IMR-90 (cell line): ENCODE measurements at regions not wholly inside any gene's neighbourhood (a gene's known extent, or its start where the extent isn't known, plus 50 kb on each side); places are given as distances from the start of the nearest gene placed in this dataset.

Experiments used
- ATAC-seq: fragments of 200-7000 bp; cut with Tn5 transposase; 2 replicates; pipeline ENCODE4 v1.9.1; 2020; ENCODE audit warnings: low read depth, mild to moderate bottlenecking, moderate library complexity
- BruUV-seq: library from RNA; stranded (reverse); fragments of 400-500 nt; replicated peaks from 2 replicates; lab custom pipeline; 2021; lab: Mats Ljungman, UMichigan
- CTCF ChIA-PET: fragments of 300-600 bp; formaldehyde crosslinking; extraction: SDS; loops from one replicate; lab custom pipeline; 2021; ENCODE audit warnings: antibody characterized with exemption; lab: Yijun Ruan, JAX
- POLR2A ChIA-PET: fragments of 300-600 bp; sonication (Branson Sonifier 250); formaldehyde crosslinking; loops from one replicate; lab custom pipeline; 2022; ENCODE audit warnings: antibody characterized with exemption; ENCODE audit not compliant: unreplicated experiment; lab: Charles Lee
- DNase-seq: peaks from one replicate; pipeline ENCODE4 v3.0.0; 2013
- H2AFZ ChIP-seq: replicated peaks from 2 replicates; pipeline ENCODE3; 2013; ENCODE audit warnings: low read length, mild to moderate bottlenecking; ENCODE audit not compliant: poor library complexity
- H2AK5ac ChIP-seq: 2 replicates; pipeline ENCODE4 v1.6.1; 2013; ENCODE audit warnings: low read depth, low read length, inconsistent platforms
- H2AK9ac ChIP-seq: replicated peaks from 2 replicates; pipeline ENCODE3; 2013; ENCODE audit warnings: mild to moderate bottlenecking, low read depth, low read length, moderate library complexity; ENCODE audit not compliant: poor library complexity
- H2BK120ac ChIP-seq: 2 replicates; pipeline ENCODE4 v1.6.1; 2013; ENCODE audit warnings: low read depth, low read length, inconsistent platforms
- H2BK15ac ChIP-seq: 3 replicates; pipeline ENCODE4 v1.6.1; 2013; ENCODE audit warnings: low read depth, low read length, inconsistent platforms
- H2BK20ac ChIP-seq: 2 replicates; pipeline ENCODE4 v1.6.1; 2013; ENCODE audit warnings: low read depth, mild to moderate bottlenecking, inconsistent platforms, low read length, moderate library complexity
- H2BK5ac ChIP-seq: 2 replicates; pipeline ENCODE4 v1.6.1; 2013; ENCODE audit warnings: mild to moderate bottlenecking, low read depth, low read length, inconsistent platforms; ENCODE audit not compliant: poor library complexity, severe bottlenecking
- H3K14ac ChIP-seq: replicated peaks from 2 replicates; pipeline ENCODE4 v1.6.1; 2013; ENCODE audit warnings: low read depth, low read length, inconsistent platforms
- H3K18ac ChIP-seq: 2 replicates; pipeline ENCODE4 v1.6.1; 2013; ENCODE audit warnings: low read depth, low read length, control low read depth
- H3K23ac ChIP-seq: 2 replicates; pipeline ENCODE4 v1.6.1; 2013; ENCODE audit warnings: low read depth, low read length, inconsistent platforms
- H3K27ac ChIP-seq: 2 replicates; pipeline ENCODE4 v1.5.1; 2013; ENCODE audit warnings: mild to moderate bottlenecking, control low read depth, low read length; ENCODE audit not compliant: insufficient read depth
- H3K27me3 ChIP-seq: 2 replicates; pipeline ENCODE4 v1.6.1; 2013; ENCODE audit warnings: low read length; ENCODE audit not compliant: control insufficient read depth, insufficient read depth
- H3K36me3 ChIP-seq: 2 replicates; pipeline ENCODE4 v1.6.1; 2013; ENCODE audit warnings: low read length, mixed read lengths; ENCODE audit not compliant: control insufficient read depth, insufficient read depth
- H3K4ac ChIP-seq: 2 replicates; pipeline ENCODE4 v1.6.1; 2013; ENCODE audit warnings: low read depth, low read length, inconsistent platforms
- H3K4me1 ChIP-seq: 2 replicates; pipeline ENCODE4 v1.6.1; 2013; ENCODE audit warnings: low read length, mixed read lengths; ENCODE audit not compliant: control insufficient read depth, insufficient read depth
- H3K4me2 ChIP-seq: 2 replicates; pipeline ENCODE4 v1.6.1; 2013; ENCODE audit warnings: low read depth, mild to moderate bottlenecking, control low read depth, low read length, moderate library complexity
- H3K4me3 ChIP-seq: 2 replicates; pipeline ENCODE4 v1.5.1; 2013; ENCODE audit warnings: low read depth, mild to moderate bottlenecking, control low read depth, low read length, moderate library complexity; ENCODE audit not compliant: insufficient read depth
- H3K56ac ChIP-seq: 2 replicates; pipeline ENCODE4 v1.6.1; 2013; ENCODE audit warnings: low read length, inconsistent platforms; ENCODE audit not compliant: insufficient read depth; ENCODE audit errors: extremely low read depth
- H3K79me1 ChIP-seq, 2 experiments: 2 replicates each; pipeline ENCODE4 v1.6.1; 2013; ENCODE audit warnings: low read length in 2 of 2, inconsistent platforms in 1 of 2, low read depth in 1 of 2
- H3K9ac ChIP-seq: 2 replicates; pipeline ENCODE4 v1.6.1; 2013; ENCODE audit warnings: low read depth, low read length, control low read depth
- H3K9me1 ChIP-seq: 2 replicates; pipeline ENCODE4 v1.6.1; 2013; ENCODE audit warnings: low read length, inconsistent platforms; ENCODE audit not compliant: insufficient read depth
- H3K9me3 ChIP-seq: 2 replicates; pipeline ENCODE4 v1.6.1; 2013; ENCODE audit warnings: low read length; ENCODE audit not compliant: control insufficient read depth, insufficient read depth
- H4K20me1 ChIP-seq: 2 replicates; pipeline ENCODE4 v1.6.1; 2013; ENCODE audit warnings: low read length, inconsistent platforms; ENCODE audit not compliant: insufficient read depth
- H4K5ac ChIP-seq: 2 replicates; pipeline ENCODE4 v1.6.1; 2013; ENCODE audit warnings: mild to moderate bottlenecking, low read depth, low read length, control low read depth
- H4K8ac ChIP-seq, 2 experiments: 2 replicates each; pipeline ENCODE4 v1.6.1; 2013; ENCODE audit warnings: low read depth in 2 of 2, low read length in 2 of 2, control low read depth in 1 of 2, inconsistent platforms in 1 of 2
- H4K91ac ChIP-seq: 2 replicates; pipeline ENCODE4 v1.6.1; 2013; ENCODE audit warnings: low read depth, low read length, inconsistent platforms; ENCODE audit not compliant: insufficient read depth
- FOS ChIP-seq: fragments of 150-350 bp; IDR thresholded peaks from 2 replicates; pipeline ENCODE4 v1.6.1; 2016; ENCODE audit warnings: low read depth, low read length
- MXI1 ChIP-seq: IDR thresholded peaks from 2 replicates; pipeline ENCODE4 v1.6.1; 2012; ENCODE audit warnings: low read depth, mild to moderate bottlenecking, low read length, moderate library complexity, borderline replicate concordance
- RCOR1 ChIP-seq: IDR thresholded peaks from 2 replicates; pipeline ENCODE4 v1.6.1; 2012; ENCODE audit warnings: mild to moderate bottlenecking, low read length, improper control_type of control experiment; ENCODE audit not compliant: insufficient replicate concordance
- RFX5 ChIP-seq: IDR thresholded peaks from 2 replicates; pipeline ENCODE4 v1.8.0; 2012; ENCODE audit warnings: low read depth, mild to moderate bottlenecking, low read length, moderate library complexity
- SMC3 ChIP-seq: fragments of 150-350 bp; IDR thresholded peaks from 2 replicates; pipeline ENCODE4 v1.6.1; 2016; ENCODE audit warnings: low read depth, mild to moderate bottlenecking, antibody characterized with exemption, low read length, moderate library complexity
- WGBS, 2 experiments: methylation state at CpG; one replicate each; pipeline versions ENCODE4 v1.1.5 to v1.1.7; 2013; ENCODE audit warnings: missing lambda C conversion rate in 2 of 2; ENCODE audit not compliant: insufficient read length in 1 of 2; ENCODE audit errors: extremely low coverage in 2 of 2; 5-methylcytosine and 5-hydroxymethylcytosine counted together
- dilution Hi-C: fragments of 300-500 bp; cut with HindIII; formaldehyde crosslinking; loops from one replicate; pipeline ENCODE4 v1.14.3; 2018; ENCODE audit warnings: low sequenced_read_pairs; ENCODE audit not compliant: unreplicated experiment
- in situ Hi-C: fragments of 300-500 bp; cut with MboI; formaldehyde crosslinking; loops from 3 replicates; pipeline ENCODE4 v1.14.3; 2019; ENCODE audit warnings: low sequenced_read_pairs, inconsistent platforms, mixed read lengths
- intact Hi-C: fragments of 100-400 bp; cut with micrococcal nuclease; formaldehyde crosslinking; loops from 2 replicates; pipeline ENCODE4 v1.10.0; 2022
- TF ChIP-seq, protein P1 (sequence below): conservative IDR thresholded peaks from 2 replicates; pipeline ENCODE4 v1.5.1; 2012; ENCODE audit warnings: mild to moderate bottlenecking, low read depth, low read length, improper control_type of control experiment

DNA sequence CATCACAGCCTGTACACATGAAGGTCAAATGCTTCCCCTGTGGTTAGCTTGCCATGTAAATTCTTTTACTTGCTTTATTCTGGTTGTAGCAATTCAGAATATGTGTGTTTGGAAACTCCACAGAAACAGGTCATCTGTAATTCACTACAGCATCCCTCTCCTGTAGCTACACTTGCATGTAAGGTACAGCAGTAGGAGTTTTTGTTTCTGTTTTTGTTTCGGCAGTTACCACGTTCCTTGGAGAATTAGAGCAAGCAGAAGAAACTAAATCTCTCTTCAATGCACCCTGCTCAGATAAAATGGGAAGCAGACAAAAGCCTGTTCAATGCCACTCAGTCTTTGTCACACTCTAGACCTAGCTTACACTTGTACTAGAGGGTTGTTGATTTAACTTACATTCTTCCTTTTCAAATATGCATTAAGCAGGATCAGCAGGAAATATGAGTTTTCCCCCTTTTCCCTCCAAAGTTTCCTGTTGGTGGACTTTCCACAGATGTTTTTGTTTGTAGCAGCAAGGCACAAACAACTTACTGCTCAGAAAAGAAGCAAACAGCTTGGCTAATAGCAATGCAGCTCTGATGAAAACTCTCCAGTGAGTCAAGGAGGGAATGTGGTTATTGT, 80.9 kb downstream of the YIPF5 start:
- H3K9me1 ChIP-seq, result peaks cover 6% of the 10 kb centered on the region
- no peaks in the 10 kb centered on the region for H4K20me1 ChIP-seq
- CTCF ChIA-PET, result no interaction called here
- H3K9ac ChIP-seq, result no peak overlapping the region
- H3K27ac ChIP-seq, result no peak overlapping the region
- no peak overlapping the region for H3K4me3 ChIP-seq
- peak overlapping the region; percentile 74 for H2BK20ac ChIP-seq
- H4K91ac ChIP-seq, result peak overlapping the region; percentile 67; the same call in 1 of the 2 replicates
- no peak overlapping the region for H2AK5ac ChIP-seq
- no peaks in the 10 kb centered on the region for H3K9me3 ChIP-seq
- BruUV-seq, result no TSS peak
- intact Hi-C loops, result no loop called here
- no peaks in the 10 kb centered on the region for H3K36me3 ChIP-seq
- no peaks in the 10 kb centered on the region for H3K79me1 ChIP-seq
- peak overlapping the region; percentile 86; the same call in 1 of the 2 replicates for H4K5ac ChIP-seq
- no peak overlapping the region for H2AK9ac ChIP-seq
- peak overlapping the region; percentile 42; the same call in 1 of the 3 replicates for H2BK15ac ChIP-seq
- no peak overlapping the region for H3K23ac ChIP-seq
- H3K18ac ChIP-seq, result peak overlapping the region; percentile 99; the same call in 1 of the 2 replicates
- TF ChIP-seq, protein P1, sequence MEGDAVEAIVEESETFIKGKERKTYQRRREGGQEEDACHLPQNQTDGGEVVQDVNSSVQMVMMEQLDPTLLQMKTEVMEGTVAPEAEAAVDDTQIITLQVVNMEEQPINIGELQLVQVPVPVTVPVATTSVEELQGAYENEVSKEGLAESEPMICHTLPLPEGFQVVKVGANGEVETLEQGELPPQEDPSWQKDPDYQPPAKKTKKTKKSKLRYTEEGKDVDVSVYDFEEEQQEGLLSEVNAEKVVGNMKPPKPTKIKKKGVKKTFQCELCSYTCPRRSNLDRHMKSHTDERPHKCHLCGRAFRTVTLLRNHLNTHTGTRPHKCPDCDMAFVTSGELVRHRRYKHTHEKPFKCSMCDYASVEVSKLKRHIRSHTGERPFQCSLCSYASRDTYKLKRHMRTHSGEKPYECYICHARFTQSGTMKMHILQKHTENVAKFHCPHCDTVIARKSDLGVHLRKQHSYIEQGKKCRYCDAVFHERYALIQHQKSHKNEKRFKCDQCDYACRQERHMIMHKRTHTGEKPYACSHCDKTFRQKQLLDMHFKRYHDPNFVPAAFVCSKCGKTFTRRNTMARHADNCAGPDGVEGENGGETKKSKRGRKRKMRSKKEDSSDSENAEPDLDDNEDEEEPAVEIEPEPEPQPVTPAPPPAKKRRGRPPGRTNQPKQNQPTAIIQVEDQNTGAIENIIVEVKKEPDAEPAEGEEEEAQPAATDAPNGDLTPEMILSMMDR, result no peak
- no peak for TF ChIP-seq RFX5
- no peak for TF ChIP-seq SMC3
- TF ChIP-seq FOS, result no peak
- TF ChIP-seq RCOR1, result no peak
- TF ChIP-seq MXI1, result no peak
- peak overlapping the region; percentile 74 for H3K4me2 ChIP-seq
- dilution Hi-C loops, result no loop called here
- no CpG with 5 or more reads among the region's 2 CpGs for WGBS, 2 experiments
- H2BK120ac ChIP-seq, result peak overlapping the region; percentile 57
- no peak for DNase-seq
- peak overlapping the region; percentile 80 for H2BK5ac ChIP-seq
- H3K56ac ChIP-seq, result no peak overlapping the region; the same call in 1 of the 2 replicates
- H3K4me1 ChIP-seq, result peaks cover 11% of the 10 kb centered on the region
- peak overlapping the region; percentile 70 for H3K14ac ChIP-seq
- H4K8ac ChIP-seq, result peak overlapping the region; percentile 26 to 76; a peak in 3 of 4 replicates
- POLR2A ChIA-PET, result no interaction called here
- no peaks in the 10 kb centered on the region for H3K27me3 ChIP-seq
- peak overlapping the region; percentile 5 for H2AFZ ChIP-seq
- peak overlapping the region; percentile 76 for H3K4ac ChIP-seq
- ATAC-seq, result peak; percentile 38
- in situ Hi-C loops, result no loop called here
